ENCODE measurements at regions not wholly inside any gene's neighbourhood (a gene's known extent, or its start where the extent isn't known, plus 50 kb on each side); places are given as distances from the start of the nearest gene placed in this dataset.

DNA sequence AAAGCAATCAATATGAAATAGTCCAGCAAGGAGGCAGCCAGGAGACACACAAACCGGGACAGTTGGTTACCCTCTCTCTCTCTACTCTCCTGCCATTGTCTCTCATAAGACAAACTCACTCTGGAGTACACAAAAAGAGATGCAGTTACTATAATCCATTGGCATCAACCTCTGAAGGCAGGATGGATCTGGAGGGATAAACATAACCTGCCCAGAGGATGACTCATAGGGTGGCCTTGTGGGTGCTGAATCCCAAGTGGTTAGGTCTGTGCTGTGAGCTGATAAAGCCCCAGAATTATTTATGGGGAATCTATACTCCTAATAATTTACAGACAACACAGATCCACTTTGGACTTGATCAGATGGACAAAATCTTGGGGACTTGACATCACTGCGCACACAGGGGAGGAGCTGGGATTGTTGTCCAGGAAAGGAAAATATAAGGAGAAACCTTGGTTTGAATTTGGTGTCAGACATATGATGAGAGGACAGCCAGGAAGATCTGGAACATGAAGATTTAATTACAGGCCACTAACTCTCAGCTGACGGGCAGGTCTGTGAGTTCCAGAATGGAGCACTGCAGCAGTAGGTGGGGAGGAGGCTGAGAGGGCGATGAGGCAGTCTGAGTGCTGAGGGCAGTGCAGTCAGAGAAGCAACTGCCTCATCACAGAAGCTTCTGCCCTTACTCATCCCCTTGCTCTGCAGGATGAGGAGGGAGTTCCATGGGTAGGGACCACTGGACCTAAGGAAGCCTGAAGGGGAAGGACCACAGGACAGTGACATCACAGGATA lies 113.9 kb upstream of the PRSS58 start:
- DNase-seq (ENCODE audit: low read depth), result no peak

GRCh38 chr7:142365410-142365842 lies 107.6 kb upstream of the PRSS58 start:
- no peak for DNase-seq (ENCODE audit: low read depth)

DNA sequence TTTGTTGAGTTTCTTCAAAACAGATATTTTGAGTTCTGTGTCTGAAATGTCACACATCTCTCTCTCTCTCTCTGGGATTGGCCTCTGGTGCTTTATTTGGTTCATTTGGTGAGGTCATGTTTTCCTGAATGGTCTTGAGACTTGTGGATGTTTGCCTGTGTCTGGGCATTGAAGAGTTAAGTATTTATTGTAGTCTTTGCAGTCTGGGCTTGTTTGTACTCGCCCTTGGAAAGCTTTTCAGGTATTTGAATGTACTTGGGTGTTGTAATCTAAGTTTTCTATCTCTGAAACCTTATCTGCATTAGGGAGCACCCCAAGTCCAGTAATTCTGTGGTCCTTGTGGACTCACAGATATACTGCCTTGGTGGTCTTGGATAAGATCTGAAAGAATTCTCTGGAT lies 106.7 kb upstream of the PRSS58 start:
- no peak for DNase-seq (ENCODE audit: low read depth)

GRCh38 chr7:142362349-142362748 lies 104.5 kb upstream of the PRSS58 start:
- DNase-seq (ENCODE audit: low read depth), result no peak

DNA sequence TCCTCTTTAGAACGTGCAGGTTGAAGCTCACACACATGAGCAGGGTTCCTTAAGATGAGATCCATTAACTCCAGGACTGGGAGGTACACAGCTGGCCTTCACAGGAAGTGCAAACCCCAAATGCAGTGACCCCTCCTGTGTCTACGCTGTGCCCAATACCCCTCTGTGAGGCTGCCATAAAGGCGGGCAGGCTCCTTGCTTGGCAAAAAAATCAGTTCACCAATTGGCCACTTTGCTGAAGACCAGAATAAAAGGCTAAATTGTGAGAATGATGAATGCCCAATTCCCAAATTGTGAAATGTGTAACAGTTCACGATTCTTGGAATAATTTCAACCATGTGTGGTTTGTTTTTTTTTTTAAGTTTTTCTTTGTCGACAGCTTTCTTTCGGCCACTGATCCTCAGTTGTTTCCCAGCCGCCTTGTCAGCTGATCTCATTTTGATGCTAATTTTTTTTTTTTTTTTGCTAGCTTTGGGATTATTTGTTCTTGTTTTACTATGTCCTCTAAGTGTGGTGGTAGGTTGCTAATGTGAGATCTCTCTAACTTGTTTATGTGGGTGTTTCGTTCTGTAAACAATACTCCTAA lies 101.9 kb upstream of the PRSS58 start:
- DNase-seq (ENCODE audit: low read depth), result no peak

DNA sequence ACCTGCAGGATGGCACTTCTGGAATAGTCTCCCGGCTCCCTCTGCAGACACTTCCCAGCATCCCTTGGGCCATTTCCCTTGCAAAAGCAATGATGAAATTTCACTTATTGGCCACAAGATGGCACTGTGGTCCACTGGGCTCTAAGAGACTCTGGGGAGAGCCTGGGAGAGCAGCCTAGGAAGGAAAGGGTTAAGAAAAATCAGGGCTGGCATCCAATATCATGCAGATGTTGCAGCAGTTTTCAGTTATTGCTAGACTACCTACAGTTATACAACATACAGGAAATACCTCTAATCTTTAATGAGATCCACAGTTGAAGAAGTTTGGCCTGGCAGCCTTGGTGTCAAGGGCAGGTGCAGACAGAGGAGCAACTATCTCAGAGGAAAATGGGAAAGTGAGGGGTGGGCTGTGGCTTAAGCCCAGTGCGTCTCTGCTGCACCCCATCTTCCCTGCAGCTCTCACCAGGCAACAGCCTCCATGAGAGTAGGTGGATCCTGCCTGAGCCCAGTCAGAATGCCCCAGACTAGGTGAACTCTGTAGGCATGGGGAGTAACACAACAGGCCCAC lies 100.2 kb upstream of the PRSS58 start:
- DNase-seq (ENCODE audit: low read depth), result peak; percentile 87

DNA sequence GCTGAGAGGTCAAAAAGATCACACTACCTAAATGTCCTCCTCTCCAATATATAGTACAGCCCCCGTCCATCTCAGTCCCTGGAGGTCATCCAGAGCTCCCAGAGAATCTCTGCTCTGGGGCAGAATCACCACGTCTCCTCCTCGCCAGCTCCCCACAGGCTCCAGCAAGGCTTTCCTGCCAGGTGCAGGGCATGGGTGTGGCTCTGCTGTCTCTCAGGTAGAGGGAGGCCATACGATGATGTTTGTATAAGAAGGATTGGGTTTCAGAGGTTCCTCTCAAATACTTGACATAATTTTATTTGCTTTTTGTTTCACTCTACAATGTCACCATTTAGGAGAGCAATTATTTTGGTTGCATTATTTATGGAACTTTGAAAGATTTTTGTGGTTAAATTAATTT lies 98.3 kb upstream of the PRSS58 start:
- no peak for DNase-seq (ENCODE audit: low read depth)

DNA sequence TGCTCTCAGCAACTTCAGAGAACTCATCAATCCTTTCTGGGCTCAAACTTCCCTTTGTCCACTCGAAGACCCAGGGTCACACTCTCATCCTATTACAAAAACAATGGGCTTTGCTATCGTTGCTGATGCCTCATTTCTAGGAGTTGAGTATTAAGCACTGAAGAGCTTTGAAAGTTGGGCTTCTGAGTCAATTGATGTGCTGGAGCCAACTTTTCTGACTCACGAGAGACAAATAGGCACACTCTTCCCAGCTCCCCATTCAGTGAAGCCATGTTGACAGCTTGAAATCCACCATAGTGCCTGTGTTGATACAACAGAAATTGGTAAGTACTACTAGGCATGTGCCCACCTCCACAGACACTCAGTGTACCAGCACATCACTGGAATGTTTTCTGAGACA lies 97.5 kb upstream of the PRSS58 start:
- peak; percentile 72 for DNase-seq (ENCODE audit: low read depth)

DNA sequence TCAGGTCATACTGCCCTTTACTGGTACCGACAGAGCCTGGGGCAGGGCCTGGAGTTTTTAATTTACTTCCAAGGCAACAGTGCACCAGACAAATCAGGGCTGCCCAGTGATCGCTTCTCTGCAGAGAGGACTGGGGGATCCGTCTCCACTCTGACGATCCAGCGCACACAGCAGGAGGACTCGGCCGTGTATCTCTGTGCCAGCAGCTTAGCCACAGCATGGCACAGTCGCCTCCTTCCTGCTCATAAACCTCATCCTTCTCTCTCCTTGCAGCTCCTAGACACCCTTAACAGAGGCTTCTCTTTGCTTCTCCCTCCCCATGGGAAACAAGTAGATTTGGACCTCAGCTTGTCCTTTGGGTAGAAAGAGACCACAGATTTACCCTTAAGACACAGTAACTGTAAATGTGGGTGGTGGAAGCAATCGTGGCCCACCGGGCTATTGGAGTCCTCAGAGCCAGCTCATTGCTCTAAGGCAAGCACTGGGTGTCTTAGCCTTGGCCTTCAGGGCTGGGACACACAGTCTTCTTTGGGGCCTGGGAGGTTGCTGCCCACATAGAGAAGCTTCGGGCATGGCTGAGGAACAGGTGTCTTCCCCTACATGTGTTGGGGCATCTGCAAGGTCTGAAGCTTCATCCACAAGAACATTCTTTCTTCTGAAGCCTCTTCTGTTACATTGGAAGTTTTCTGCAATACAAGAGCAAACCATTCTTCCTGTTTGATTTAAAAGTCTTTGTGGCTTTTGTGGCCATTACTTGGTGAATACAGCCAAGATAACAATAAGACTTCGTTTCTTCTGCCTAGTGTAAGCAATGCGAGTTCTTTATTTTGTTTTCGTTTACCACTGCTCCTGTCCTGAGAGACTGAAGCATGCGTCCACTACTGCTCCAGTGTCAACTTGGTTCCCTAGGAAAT lies 95.5 kb upstream of the PRSS58 start:
- DNase-seq (ENCODE audit: low read depth), result no peak

DNA sequence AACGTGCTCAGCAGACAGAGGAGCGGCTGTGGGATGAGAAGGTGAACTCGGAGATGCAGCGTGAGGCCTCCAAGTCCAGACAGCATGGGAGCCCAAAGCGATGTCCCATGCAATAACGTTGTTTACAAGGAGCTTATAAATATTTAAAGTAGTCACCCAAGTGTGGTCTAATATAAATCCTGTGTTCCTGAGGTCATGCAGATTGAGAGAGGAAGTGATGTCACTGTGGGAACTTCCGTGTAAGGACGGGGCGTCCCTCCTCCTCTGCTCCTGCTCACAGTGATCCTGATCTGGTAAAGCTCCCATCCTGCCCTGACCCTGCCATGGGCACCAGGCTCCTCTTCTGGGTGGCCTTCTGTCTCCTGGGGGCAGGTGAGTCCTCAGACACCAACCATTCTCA lies 94.7 kb upstream of the PRSS58 start:
- DNase-seq (ENCODE audit: low read depth), result no peak

GRCh38 chr7:142351145-142351544 lies 93.3 kb upstream of the PRSS58 start:
- DNase-seq (ENCODE audit: low read depth), result no peak

GRCh38 chr7:142349670-142350405 lies 92.0 kb upstream of the PRSS58 start:
- DNase-seq (ENCODE audit: low read depth), result no peak

- DNase-seq (ENCODE audit: low read depth), result no peak
Observed at GRCh38 chr7:142348921-142349405, 91.1 kb upstream of the PRSS58 start.

GRCh38 chr7:142348100-142348499 lies 90.2 kb upstream of the PRSS58 start:
- no peak for DNase-seq (ENCODE audit: low read depth)

DNA sequence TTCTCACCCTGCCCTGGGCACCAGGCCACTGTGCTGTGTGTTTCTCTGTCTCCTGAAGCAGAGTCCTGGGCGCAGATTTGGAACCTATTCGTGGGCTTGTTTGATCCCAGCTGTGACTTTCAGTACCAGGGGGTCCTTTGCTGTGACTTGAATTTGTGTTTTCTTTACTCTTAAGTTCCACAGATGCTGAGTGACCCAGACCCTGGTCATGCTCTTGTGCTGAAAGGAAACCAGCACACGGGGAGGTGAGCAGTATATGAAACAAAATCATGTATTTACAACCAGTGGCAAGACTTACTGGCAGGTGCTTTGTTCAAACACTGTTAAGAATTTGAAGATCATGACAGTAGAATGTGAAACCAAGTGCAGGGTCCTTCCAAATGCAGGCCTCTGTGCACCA lies 89.2 kb upstream of the PRSS58 start:
- DNase-seq (ENCODE audit: low read depth), result no peak

- no peak for DNase-seq (ENCODE audit: low read depth)
Observed at GRCh38 chr7:142345811-142346210, 88.0 kb upstream of the PRSS58 start.

- DNase-seq (ENCODE audit: low read depth), result peak; percentile 25
Observed at GRCh38 chr7:142338633-142339501, 81.0 kb upstream of the PRSS58 start.

GRCh38 chr7:142337054-142338001 lies 79.5 kb upstream of the PRSS58 start:
- no peak for DNase-seq (ENCODE audit: low read depth)

DNA sequence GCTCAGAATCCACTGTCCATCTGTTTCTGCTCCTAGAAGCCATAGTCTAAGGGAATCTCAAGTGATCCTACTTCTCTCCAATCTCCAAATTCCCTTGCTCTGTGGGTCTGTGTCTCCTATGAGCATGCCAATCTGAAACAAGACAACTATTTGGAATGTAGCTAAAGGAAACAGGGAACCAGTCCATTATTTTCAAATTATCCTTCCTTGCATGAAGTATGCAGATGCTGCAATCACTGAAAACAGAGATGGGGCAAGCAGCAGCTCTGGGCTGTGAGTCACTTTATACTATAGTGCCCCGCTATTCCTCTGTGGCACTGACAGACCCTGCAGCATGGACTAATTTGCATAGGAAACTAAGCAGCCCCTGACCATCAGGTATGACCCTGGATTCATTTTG lies 76.9 kb upstream of the PRSS58 start:
- no peak for DNase-seq (ENCODE audit: low read depth)

All from LHCN-M2 (cell line).